ENCODE measurements at regions not wholly inside any gene's neighbourhood (a gene's known extent, or its start where the extent isn't known, plus 50 kb on each side); places are given as distances from the start of the nearest gene placed in this dataset.

- TF ChIP-seq CTCF (optimal IDR thresholded peaks at IDR 0.05 in 1 of 3, IDR thresholded peaks at IDR 0.05 in 1 of 3, conservative IDR thresholded peaks at IDR 0.05 in 1 of 3; ENCODE audit: extremely low read depth in 1 of 3, insufficient read depth in 2 of 3, low read length in 3 of 3), result no peak
- no peak for TF ChIP-seq EZH2 (IDR thresholded peaks at IDR 0.05; ENCODE audit: low read length)
Measured at GRCh38 chr9:80892703-80893102, 796.6 kb downstream of the TLE1 start.
